GM12873 (cell line): ENCODE measurements at regions not wholly inside any gene's neighbourhood (a gene's known extent, or its start where the extent isn't known, plus 50 kb on each side); places are given as distances from the start of the nearest gene placed in this dataset.

ENCODE experiments used
- TF ChIP-seq, protein P1 (sequence below): IDR thresholded peaks from 2 replicates; pipeline ENCODE4 v1.5.1; 2012; ENCODE audit warnings: low read depth, mild to moderate bottlenecking, moderate library complexity, low read length, control low read depth; ENCODE audit not compliant: insufficient read depth; ENCODE audit errors: missing control alignments

DNA sequence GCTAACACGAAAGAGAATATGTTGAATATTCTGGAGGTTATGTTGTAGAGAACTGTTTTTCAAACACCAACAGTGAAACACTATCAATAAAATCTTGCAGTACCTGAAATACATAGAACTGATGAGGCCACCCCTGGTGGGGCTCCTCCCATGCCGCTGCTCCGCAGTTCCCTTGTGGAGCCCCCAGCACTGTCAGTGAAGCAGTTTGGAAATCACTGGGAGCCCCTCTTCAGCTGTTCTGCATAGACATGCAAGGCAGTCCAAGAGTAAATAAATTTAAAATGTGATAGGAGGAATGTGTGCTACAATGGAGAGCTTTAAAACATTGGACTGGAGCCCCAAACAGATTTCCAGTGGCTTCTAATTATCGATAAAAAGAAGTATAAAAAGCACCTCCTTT is 189.4 kb downstream of the FNDC1 start:
- TF ChIP-seq, protein P1, sequence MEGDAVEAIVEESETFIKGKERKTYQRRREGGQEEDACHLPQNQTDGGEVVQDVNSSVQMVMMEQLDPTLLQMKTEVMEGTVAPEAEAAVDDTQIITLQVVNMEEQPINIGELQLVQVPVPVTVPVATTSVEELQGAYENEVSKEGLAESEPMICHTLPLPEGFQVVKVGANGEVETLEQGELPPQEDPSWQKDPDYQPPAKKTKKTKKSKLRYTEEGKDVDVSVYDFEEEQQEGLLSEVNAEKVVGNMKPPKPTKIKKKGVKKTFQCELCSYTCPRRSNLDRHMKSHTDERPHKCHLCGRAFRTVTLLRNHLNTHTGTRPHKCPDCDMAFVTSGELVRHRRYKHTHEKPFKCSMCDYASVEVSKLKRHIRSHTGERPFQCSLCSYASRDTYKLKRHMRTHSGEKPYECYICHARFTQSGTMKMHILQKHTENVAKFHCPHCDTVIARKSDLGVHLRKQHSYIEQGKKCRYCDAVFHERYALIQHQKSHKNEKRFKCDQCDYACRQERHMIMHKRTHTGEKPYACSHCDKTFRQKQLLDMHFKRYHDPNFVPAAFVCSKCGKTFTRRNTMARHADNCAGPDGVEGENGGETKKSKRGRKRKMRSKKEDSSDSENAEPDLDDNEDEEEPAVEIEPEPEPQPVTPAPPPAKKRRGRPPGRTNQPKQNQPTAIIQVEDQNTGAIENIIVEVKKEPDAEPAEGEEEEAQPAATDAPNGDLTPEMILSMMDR: no peak

DNA sequence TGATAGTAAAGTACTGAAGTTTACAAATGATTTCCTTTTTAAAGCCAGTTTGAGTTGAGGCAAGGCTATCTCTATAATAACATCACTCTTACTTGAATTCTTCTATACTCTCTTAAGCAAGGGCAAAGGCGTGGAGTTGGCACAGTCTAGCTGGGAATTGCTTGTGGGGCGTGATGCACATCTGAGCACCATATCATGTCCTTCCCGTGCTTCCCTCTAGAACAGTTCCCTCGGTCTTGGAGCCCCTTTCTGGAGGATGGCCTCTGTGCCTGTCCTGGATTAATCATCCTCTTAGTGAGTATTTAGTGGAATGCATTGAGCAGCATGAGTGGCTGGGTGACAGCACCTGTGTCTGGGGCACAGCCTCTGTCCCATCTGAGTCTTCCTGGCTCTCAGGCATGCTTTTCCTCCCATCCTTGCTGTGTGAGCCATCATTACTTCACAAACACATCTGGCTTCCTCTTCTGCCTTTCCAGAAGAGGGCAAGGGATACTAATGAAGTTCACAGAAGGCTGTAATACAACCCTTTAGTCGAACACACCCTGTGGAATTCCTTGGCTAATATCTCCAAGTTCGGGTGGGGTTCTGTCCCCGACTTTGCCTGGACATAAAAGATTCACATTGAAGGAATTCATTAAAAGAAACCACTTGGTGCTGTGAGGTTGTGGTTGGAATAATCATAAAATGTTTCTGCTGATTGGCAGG is 188.2 kb downstream of the FNDC1 start:
- TF ChIP-seq, protein P1: no peak

DNA sequence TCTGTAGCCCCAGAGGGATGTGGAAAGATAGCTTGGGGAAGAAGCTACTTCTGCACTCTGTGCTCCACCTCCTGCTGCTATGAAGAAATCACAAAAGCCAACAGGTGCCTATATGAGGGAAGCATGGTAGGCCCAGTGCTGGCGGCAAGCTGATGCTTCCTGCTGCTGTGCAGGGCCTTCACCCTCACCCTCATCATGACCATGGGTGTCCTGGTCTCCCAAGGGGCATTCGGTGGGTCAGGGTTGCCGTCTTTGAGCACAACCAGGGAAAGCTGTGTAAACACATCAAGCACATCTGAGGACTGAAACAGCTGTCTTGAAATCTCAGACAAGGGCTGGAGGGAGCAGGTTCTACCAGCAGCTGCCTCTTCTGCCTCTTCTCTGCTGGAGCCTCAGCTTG is 184.0 kb downstream of the FNDC1 start:
- TF ChIP-seq, protein P1: no peak

DNA sequence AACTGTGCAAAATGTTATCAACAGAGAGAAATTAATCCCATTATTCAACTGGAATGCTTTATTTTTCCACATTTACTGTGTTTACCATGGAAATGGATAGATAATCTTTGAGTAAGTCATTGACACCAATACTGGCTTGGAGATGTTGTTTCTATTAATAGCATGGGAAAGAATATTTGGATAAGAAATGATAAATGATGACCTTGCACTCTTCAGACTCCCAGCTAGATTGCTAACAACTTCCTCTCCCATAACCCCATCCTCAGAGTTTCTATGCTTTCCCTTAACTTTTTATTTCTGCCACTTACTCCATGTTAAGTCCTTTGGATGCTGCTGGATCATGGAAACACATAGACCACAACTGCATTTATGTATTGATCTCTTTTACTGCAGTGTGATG is 182.5 kb downstream of the FNDC1 start:
- TF ChIP-seq, protein P1: no peak

DNA sequence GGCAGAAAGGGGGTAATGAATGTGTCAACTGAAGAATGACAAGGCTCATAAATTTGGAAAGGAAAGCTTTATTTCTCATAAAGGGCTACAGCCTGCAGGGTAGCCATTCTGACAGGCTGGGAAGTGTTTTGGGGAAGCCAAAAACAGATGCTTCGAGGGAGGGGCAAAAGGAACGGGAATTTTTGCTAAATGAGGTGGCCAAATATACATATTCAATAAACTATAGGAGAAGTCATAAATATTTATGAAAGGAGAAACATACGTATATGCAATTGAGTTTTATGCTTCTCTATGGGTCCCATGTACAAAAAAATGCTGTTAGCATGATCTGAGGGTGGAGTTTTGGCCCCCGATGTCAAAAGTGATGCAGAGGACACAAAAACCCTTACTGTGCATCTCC is 180.7 kb downstream of the FNDC1 start:
- TF ChIP-seq, protein P1: no peak

DNA sequence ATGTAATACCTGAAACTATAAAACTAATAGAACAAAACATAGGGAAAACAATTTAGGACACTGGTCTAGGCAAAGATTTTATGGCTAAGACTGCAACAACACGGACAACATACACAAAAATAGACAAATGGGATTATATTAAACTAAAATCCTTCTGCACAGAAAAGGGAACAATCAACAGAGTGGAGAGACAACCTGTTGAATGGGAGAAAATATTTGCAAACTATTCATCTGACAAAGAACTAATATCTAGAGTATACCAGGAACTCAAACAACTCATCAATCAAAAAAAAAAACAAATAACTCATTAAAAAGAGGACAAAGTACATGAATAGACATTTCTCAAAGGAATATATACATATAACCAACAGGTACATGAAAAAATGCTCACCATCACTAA is 174.5 kb downstream of the FNDC1 start:
- TF ChIP-seq, protein P1: no peak

DNA sequence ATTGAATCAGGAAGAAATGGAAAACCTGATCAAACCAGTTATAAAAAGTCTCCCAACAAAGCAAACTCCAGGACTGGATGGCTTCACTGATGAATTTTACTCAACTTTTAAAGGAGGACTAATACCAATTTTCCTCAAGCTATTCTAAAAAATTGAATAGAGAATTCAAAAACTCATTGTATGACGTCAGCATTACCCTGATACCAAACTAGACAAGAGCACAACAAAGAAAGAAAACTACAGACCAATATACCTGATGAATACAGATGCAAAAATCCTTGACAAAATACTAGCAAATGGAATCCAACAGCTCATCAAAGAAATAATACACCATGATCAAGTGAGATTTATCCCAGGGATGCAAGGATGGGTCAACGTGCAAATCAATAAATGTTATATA is 172.9 kb downstream of the FNDC1 start:
- TF ChIP-seq, protein P1: no peak
